ELF-1 (cell line): ENCODE measurements at regions not wholly inside any gene's neighbourhood (a gene's known extent, or its start where the extent isn't known, plus 50 kb on each side); places are given as distances from the start of the nearest gene placed in this dataset.

Source experiments
- DNase-seq: peaks from one replicate; pipeline ENCODE4 v3.0.0-alpha.2; 2016; ENCODE audit warnings: low read depth, low spot score

GRCh38 chr7:84412161-84412969 is 217.8 kb upstream of the SEMA3A start:
- no peak for DNase-seq

GRCh38 chr7:84399661-84400060 is 205.1 kb upstream of the SEMA3A start:
- DNase-seq = peak; percentile 46

GRCh38 chr7:84394219-84394618 is 199.6 kb upstream of the SEMA3A start:
- DNase-seq = no peak

- DNase-seq = no peak
These were observed 199.2 kb upstream of the SEMA3A start for GRCh38 chr7:84393786-84394185.

GRCh38 chr7:84390845-84391244 is 196.3 kb upstream of the SEMA3A start:
- no peak for DNase-seq

- DNase-seq = no peak
These were observed 194.7 kb upstream of the SEMA3A start for GRCh38 chr7:84389242-84389641.

- DNase-seq = no peak
These were observed 193.0 kb upstream of the SEMA3A start for GRCh38 chr7:84387595-84387994.

GRCh38 chr7:84384417-84384816 is 189.8 kb upstream of the SEMA3A start:
- no peak for DNase-seq

- no peak for DNase-seq
These were observed 184.9 kb upstream of the SEMA3A start for GRCh38 chr7:84379446-84379845.

GRCh38 chr7:84372712-84373111 is 178.1 kb upstream of the SEMA3A start:
- no peak for DNase-seq

- no peak for DNase-seq
These were observed 177.6 kb upstream of the SEMA3A start for GRCh38 chr7:84372155-84372621.

- DNase-seq = no peak
These were observed 175.5 kb upstream of the SEMA3A start for GRCh38 chr7:84370114-84370513.

GRCh38 chr7:84368122-84368521 is 173.5 kb upstream of the SEMA3A start:
- DNase-seq = no peak

GRCh38 chr7:84364708-84365107 is 170.1 kb upstream of the SEMA3A start:
- DNase-seq = peak; percentile 24

GRCh38 chr7:84363741-84364140 is 169.2 kb upstream of the SEMA3A start:
- DNase-seq = no peak

GRCh38 chr7:84362828-84363227 is 168.2 kb upstream of the SEMA3A start:
- DNase-seq = no peak

- DNase-seq = no peak
These were observed 167.8 kb upstream of the SEMA3A start for GRCh38 chr7:84362360-84362759.

- DNase-seq = no peak
These were observed 160.3 kb upstream of the SEMA3A start for GRCh38 chr7:84354866-84355265.

- DNase-seq = no peak
These were observed 159.4 kb upstream of the SEMA3A start for GRCh38 chr7:84354030-84354429.

- no peak for DNase-seq
These were observed 144.7 kb upstream of the SEMA3A start for GRCh38 chr7:84339306-84339705.

- no peak for DNase-seq
These were observed 142.8 kb upstream of the SEMA3A start for GRCh38 chr7:84337429-84337828.

- DNase-seq = no peak
These were observed 142.2 kb upstream of the SEMA3A start for GRCh38 chr7:84336766-84337165.

- peak; percentile 17 for DNase-seq
These were observed 141.7 kb upstream of the SEMA3A start for GRCh38 chr7:84336303-84336702.

GRCh38 chr7:84331616-84332015 is 137.0 kb upstream of the SEMA3A start:
- DNase-seq = no peak
